Erythroblast (primary cell): ENCODE measurements at regions not wholly inside any gene's neighbourhood (a gene's known extent, or its start where the extent isn't known, plus 50 kb on each side); places are given as distances from the start of the nearest gene placed in this dataset.

ENCODE experiments used
- GATA1 ChIP-seq: IDR thresholded peaks from 2 replicates; pipeline ENCODE4 v1.6.1; 2011; ENCODE audit warnings: low read depth, mild to moderate bottlenecking, control low read depth, low read length, moderate library complexity
- POLR2A ChIP-seq: IDR thresholded peaks from 2 replicates; pipeline ENCODE4 v1.6.1; 2011; ENCODE audit warnings: mild to moderate bottlenecking, low read length

GRCh38 chr17:77763575-77763974 lies 194.9 kb upstream of the TNRC6C start:
- TF ChIP-seq POLR2A = no peak
- TF ChIP-seq GATA1 = no peak
